Naive thymus-derived CD8-positive, alpha-beta T cell (primary cell): ENCODE measurements at regions not wholly inside any gene's neighbourhood (a gene's known extent, or its start where the extent isn't known, plus 50 kb on each side); places are given as distances from the start of the nearest gene placed in this dataset.

Experiments used
- ATAC-seq, 2 donors: fragments of 150-1000 bp; cut with Tn5 transposase in 1 of 2; sonication (Bioruptor Pico), chemical (Tn5 transposase) in 1 of 2; 1 replicate in 1 of 2; 2 replicates in 1 of 2; pipeline ENCODE4 v1.10.0; 2021; ENCODE audit warnings: mild to moderate bottlenecking in 2 of 2, moderate library complexity in 2 of 2
- POLR2A ChIA-PET: fragments of 350-600 bp; sonication (Branson Sonifier 250); formaldehyde crosslinking; loops from one replicate; lab custom pipeline; 2021; ENCODE audit warnings: antibody characterized with exemption; lab: Charles Lee
- DNase-seq, 10 donors: peaks; one replicate each; pipeline versions ENCODE4 v3.0.0 to v3.0.0-alpha.2; 2020 to 2022
- H3K27ac Mint-ChIP-seq, 10 donors: one replicate each; pipeline ENCODE4 v1.8.0; 2020 to 2022; ENCODE audit warnings: mild to moderate bottlenecking in 10 of 10, mixed read lengths in 10 of 10, moderate library complexity in 4 of 10, inconsistent platforms in 1 of 10
- H3K27me3 Mint-ChIP-seq, 5 donors: one replicate each; pipeline ENCODE4 v1.8.0; 2021 to 2022; ENCODE audit warnings: mixed read lengths in 5 of 5
- H3K36me3 Mint-ChIP-seq, 3 donors: one replicate each; pipeline ENCODE4 v1.8.0; 2020 to 2022; ENCODE audit warnings: mixed read lengths in 3 of 3, mild to moderate bottlenecking in 2 of 3, inconsistent platforms in 1 of 3
- H3K4me1 Mint-ChIP-seq, 4 donors: one replicate each; pipeline ENCODE4 v1.8.0; 2021 to 2022; ENCODE audit warnings: mixed read lengths in 4 of 4
- H3K4me3 Mint-ChIP-seq, 10 donors: one replicate each; pipeline ENCODE4 v1.8.0; 2020 to 2022; ENCODE audit warnings: mild to moderate bottlenecking in 10 of 10, mixed read lengths in 10 of 10, moderate library complexity in 6 of 10, inconsistent platforms in 1 of 10
- H3K9me3 Mint-ChIP-seq, 9 donors: one replicate each; pipeline ENCODE4 v1.8.0; 2020 to 2022; ENCODE audit warnings: mixed read lengths in 9 of 9, mild to moderate bottlenecking in 3 of 9, inconsistent platforms in 1 of 9, moderate library complexity in 1 of 9

DNA sequence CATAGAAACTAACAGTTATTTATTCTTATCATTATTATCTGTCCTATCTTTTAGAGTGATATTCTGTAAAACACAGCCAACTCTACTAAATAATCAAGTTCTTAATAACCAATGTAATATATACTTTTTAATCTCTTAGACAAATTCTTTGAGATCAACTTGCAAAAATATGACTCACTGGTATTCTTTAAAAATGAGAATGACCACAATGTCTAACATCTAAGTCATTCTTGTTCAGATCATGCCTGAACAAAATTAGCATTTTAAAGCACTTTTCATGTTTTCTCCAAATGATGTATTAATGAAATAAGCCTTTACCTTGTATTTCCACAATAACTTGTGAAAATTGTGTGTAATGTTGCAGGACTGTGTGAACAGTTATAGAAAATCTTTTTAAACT, 356.9 kb upstream of the RGMB start:
- Mint-ChIP-seq H3K4me1 (no peaks in the 10 kb centered on the region), H3K36me3 (no peaks in the 10 kb centered on the region), H3K27ac (no peak overlapping the region), H3K27me3 (peaks cover 0 to 6% (median 2%) of the 10 kb centered on the region in 5 donors), H3K9me3 (peaks cover 0 to 3% (median 0%) of the 10 kb centered on the region in 9 donors), H3K4me3 (no peak overlapping the region)
- DNase-seq (no peak), ATAC-seq (no peak)
- POLR2A ChIA-PET = no interaction called here

GRCh38 chr5:98419825-98420224, 353.6 kb upstream of the RGMB start:
- H3K9me3 Mint-ChIP-seq = peaks cover 0 to 3% (median 0%) of the 10 kb centered on the region in 9 donors
- DNase-seq = no peak
- no peaks in the 10 kb centered on the region for H3K36me3 Mint-ChIP-seq
- no peak overlapping the region for H3K4me3 Mint-ChIP-seq
- H3K27me3 Mint-ChIP-seq = peaks cover 0 to 2% (median 2%) of the 10 kb centered on the region in 5 donors
- H3K4me1 Mint-ChIP-seq = no peaks in the 10 kb centered on the region
- ATAC-seq = no peak
- POLR2A ChIA-PET = no interaction called here
- no peak overlapping the region for H3K27ac Mint-ChIP-seq

GRCh38 chr5:98424681-98425450, 348.6 kb upstream of the RGMB start:
- peaks cover under 1 to 18% (median 6%) of the 10 kb centered on the region in 5 donors for H3K27me3 Mint-ChIP-seq
- no peak overlapping the region for H3K4me3 Mint-ChIP-seq

GRCh38 chr5:98425640-98426039, 347.8 kb upstream of the RGMB start:
- ATAC-seq = no peak
- H3K27me3 Mint-ChIP-seq = peaks cover 2 to 18% (median 6%) of the 10 kb centered on the region in 5 donors
- no peak for DNase-seq
- no peaks in the 10 kb centered on the region for H3K36me3 Mint-ChIP-seq
- no peak overlapping the region for H3K4me3 Mint-ChIP-seq
- no peaks in the 10 kb centered on the region for H3K4me1 Mint-ChIP-seq
- POLR2A ChIA-PET = no interaction called here
- no peak overlapping the region for H3K27ac Mint-ChIP-seq
- peaks cover 0 to 3% (median 0%) of the 10 kb centered on the region in 9 donors for H3K9me3 Mint-ChIP-seq

More at GRCh38 chr5:98424681-98425450, 348.6 kb upstream of the RGMB start:
- POLR2A ChIA-PET = no interaction called here
- peaks cover 0 to 2% (median 0%) of the 10 kb centered on the region in 9 donors for H3K9me3 Mint-ChIP-seq
- no peak overlapping the region for H3K27ac Mint-ChIP-seq
- no peaks in the 10 kb centered on the region for H3K4me1 Mint-ChIP-seq
- H3K36me3 Mint-ChIP-seq = no peaks in the 10 kb centered on the region
- no peak for ATAC-seq
- no peak for DNase-seq

DNA sequence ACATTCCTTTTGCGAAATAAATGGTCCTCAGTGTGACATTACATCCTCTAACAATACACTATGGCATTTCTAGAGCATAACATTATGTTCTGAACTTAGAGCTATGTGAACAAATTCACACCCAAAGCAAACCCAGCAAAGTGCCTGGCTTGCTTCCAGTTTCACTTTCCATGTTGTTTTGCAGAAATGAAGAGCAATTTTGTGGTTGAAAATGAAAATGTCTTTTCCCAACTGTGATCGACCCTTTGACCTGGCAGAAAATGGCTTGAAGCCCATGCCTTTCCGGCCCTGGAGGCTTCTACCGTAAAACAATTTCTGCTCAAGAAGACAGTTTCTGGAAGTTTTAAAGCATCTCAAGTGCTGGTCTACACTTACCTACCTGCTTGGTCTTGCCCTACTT, 344.7 kb upstream of the RGMB start:
- ATAC-seq = no peak
- Mint-ChIP-seq H3K27me3 (peaks cover 2 to 18% (median 6%) of the 10 kb centered on the region in 5 donors), H3K27ac (no peak overlapping the region), H3K9me3 (peaks cover 0 to 3% (median 0%) of the 10 kb centered on the region in 9 donors), H3K36me3 (no peaks in the 10 kb centered on the region), H3K4me1 (no peaks in the 10 kb centered on the region), H3K4me3 (no peak overlapping the region)
- DNase-seq = no peak
- POLR2A ChIA-PET = no interaction called here

GRCh38 chr5:98432378-98432777, 341.1 kb upstream of the RGMB start:
- H3K4me1 Mint-ChIP-seq = no peaks in the 10 kb centered on the region
- POLR2A ChIA-PET = interaction anchor here (0.5 kb wide), 1 partner anchor 49 kb away, joined by 3 read pairs; no protein-coding TSS in a partner anchor
- H3K27me3 Mint-ChIP-seq = peaks cover under 1 to 8% (median 2%) of the 10 kb centered on the region in 5 donors
- DNase-seq = no peak
- no peaks in the 10 kb centered on the region for H3K36me3 Mint-ChIP-seq
- H3K4me3 Mint-ChIP-seq = no peak overlapping the region
- H3K9me3 Mint-ChIP-seq = peaks cover 0 to 7% (median 0%) of the 10 kb centered on the region in 9 donors
- ATAC-seq = no peak
- H3K27ac Mint-ChIP-seq = no peak overlapping the region

DNA sequence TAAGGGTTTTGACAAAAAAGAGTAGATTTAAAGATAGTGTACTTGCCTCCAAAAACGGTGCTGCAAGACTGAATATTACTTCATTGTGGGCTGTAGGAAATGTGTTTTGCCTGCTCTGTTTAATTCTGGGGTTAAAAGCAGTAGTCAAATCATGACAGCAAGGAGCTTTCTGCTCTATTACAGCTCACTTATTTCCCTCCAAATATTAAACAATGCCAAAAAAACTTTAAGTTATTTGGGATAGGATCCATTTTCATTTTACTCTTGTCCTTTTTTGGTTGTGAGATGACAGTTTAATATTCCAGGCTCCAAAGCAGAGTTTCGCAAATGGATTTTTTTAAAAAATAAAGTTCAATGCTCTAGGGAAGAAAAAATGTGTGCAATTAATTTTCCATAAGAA, 340.4 kb upstream of the RGMB start:
- Mint-ChIP-seq H3K36me3 (no peaks in the 10 kb centered on the region), H3K4me1 (no peaks in the 10 kb centered on the region), H3K9me3 (peaks cover 0 to 7% (median 0%) of the 10 kb centered on the region in 9 donors), H3K27ac (no peak overlapping the region), H3K4me3 (no peak overlapping the region), H3K27me3 (peaks cover 0 to 3% (median 2%) of the 10 kb centered on the region in 5 donors)
- POLR2A ChIA-PET = no interaction called here
- ATAC-seq (no peak), DNase-seq (no peak)

GRCh38 chr5:98433673-98434072, 339.8 kb upstream of the RGMB start:
- H3K4me3 Mint-ChIP-seq = no peak overlapping the region
- no peak for ATAC-seq
- no peak overlapping the region for H3K27ac Mint-ChIP-seq
- no peaks in the 10 kb centered on the region for H3K4me1 Mint-ChIP-seq
- H3K36me3 Mint-ChIP-seq = no peaks in the 10 kb centered on the region
- POLR2A ChIA-PET = no interaction called here
- H3K9me3 Mint-ChIP-seq = peaks cover 0 to 7% (median 0%) of the 10 kb centered on the region in 9 donors
- H3K27me3 Mint-ChIP-seq = peaks cover 0 to 3% (median 0%) of the 10 kb centered on the region in 5 donors
- DNase-seq = no peak

- Mint-ChIP-seq H3K36me3 (no peaks in the 10 kb centered on the region), H3K27ac (no peak overlapping the region), H3K4me3 (no peak overlapping the region), H3K4me1 (no peaks in the 10 kb centered on the region), H3K27me3 (peaks cover 0 to 3% (median 0%) of the 10 kb centered on the region in 5 donors), H3K9me3 (peaks cover 0 to 13% (median 7%) of the 10 kb centered on the region in 9 donors)
- POLR2A ChIA-PET = no interaction called here
- no peak for ATAC-seq
- no peak for DNase-seq
Observed at GRCh38 chr5:98436667-98437066, 336.8 kb upstream of the RGMB start.

DNA sequence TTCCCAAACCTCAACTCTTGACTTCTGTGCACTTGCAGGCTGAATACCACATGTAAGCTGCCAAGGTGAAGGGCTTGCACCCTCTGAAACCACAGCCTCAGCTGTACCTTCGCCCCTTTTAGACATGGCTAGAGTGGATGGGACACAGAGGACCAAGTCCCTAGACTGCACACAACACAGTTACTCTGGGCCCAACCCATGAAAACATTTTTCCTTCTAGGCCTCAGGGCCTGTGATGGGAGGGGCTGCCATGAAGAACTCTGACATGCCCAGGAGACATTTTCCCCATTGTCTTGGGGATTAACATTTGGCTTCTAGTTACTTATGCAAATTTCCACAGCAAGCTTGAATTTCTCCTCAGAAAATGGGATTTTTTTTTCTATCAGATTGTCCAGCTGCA, 331.0 kb upstream of the RGMB start:
- Mint-ChIP-seq H3K4me3 (no peak overlapping the region), H3K4me1 (no peaks in the 10 kb centered on the region), H3K27ac (no peak overlapping the region), H3K27me3 (peaks cover 0 to 2% (median 0%) of the 10 kb centered on the region in 5 donors), H3K36me3 (peaks cover 0 to 9% (median 0%) of the 10 kb centered on the region in 3 donors), H3K9me3 (peaks cover 2 to 21% (median 15%) of the 10 kb centered on the region in 9 donors)
- DNase-seq = no peak
- ATAC-seq = no peak
- POLR2A ChIA-PET = no interaction called here

DNA sequence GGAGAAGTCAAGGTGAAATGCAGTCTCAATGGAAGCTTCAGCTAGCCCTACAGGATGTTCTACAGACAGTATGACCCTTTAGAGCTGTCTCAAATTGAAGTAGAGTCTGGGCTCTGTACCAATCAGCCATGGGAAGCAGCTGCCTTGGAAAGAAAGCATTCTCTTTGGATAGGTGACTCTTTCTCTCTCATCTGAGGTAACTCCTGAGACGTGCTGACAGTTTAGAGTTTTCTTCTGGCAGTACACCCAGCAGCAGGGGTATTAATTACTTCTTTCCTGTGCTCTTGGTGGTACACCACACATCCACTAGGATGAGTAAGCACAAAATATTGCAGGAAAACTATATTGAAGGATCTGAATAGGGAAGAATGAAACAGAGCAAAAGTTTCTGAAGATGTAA, 329.6 kb upstream of the RGMB start:
- peaks cover 2 to 22% (median 15%) of the 10 kb centered on the region in 9 donors for H3K9me3 Mint-ChIP-seq
- H3K4me1 Mint-ChIP-seq = no peaks in the 10 kb centered on the region
- DNase-seq = no peak
- H3K4me3 Mint-ChIP-seq = no peak overlapping the region
- H3K36me3 Mint-ChIP-seq = peaks cover 0 to 9% (median 0%) of the 10 kb centered on the region in 3 donors
- no peak for ATAC-seq
- peaks cover 0 to 6% (median 0%) of the 10 kb centered on the region in 5 donors for H3K27me3 Mint-ChIP-seq
- POLR2A ChIA-PET = no interaction called here
- no peak overlapping the region for H3K27ac Mint-ChIP-seq

DNA sequence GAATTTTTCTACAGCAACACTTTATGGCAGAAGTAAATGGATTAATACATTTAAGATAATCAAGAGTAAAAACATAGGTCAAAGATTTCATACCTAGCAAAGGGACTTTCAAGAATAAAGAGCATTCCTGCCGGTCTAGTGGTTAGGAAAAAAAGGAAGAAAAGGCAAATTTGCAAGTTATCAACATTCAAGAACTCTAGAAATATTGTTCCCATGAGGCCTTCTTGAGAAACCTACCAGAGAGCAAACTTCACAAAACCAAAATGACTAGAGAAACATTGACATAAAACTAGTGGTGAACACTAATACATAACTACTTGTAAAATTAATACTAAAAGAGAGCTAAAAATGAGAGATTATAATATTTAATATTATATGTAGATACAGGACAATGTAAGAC, 320.2 kb upstream of the RGMB start:
- H3K27ac Mint-ChIP-seq = no peak overlapping the region
- H3K4me3 Mint-ChIP-seq = no peak overlapping the region
- H3K36me3 Mint-ChIP-seq = no peaks in the 10 kb centered on the region
- no peaks in the 10 kb centered on the region for H3K4me1 Mint-ChIP-seq
- peaks cover 0 to 4% (median 0%) of the 10 kb centered on the region in 9 donors for H3K9me3 Mint-ChIP-seq
- peaks cover 0 to 5% (median 1%) of the 10 kb centered on the region in 5 donors for H3K27me3 Mint-ChIP-seq
- POLR2A ChIA-PET = no interaction called here
- ATAC-seq = no peak
- no peak for DNase-seq

GRCh38 chr5:98454407-98454806, 319.1 kb upstream of the RGMB start:
- no peak for DNase-seq
- no peaks in the 10 kb centered on the region for H3K4me1 Mint-ChIP-seq
- no peak overlapping the region for H3K27ac Mint-ChIP-seq
- H3K4me3 Mint-ChIP-seq = no peak overlapping the region
- no peak for ATAC-seq
- no peaks in the 10 kb centered on the region for H3K9me3 Mint-ChIP-seq
- peaks cover 0 to 1% (median 0%) of the 10 kb centered on the region in 5 donors for H3K27me3 Mint-ChIP-seq
- POLR2A ChIA-PET = no interaction called here
- H3K36me3 Mint-ChIP-seq = no peaks in the 10 kb centered on the region
